NCI-H748 treated with DMSO at 0.1 percent for 48 hours (cell line): ENCODE measurements at regions not wholly inside any gene's neighbourhood (a gene's known extent, or its start where the extent isn't known, plus 50 kb on each side); places are given as distances from the start of the nearest gene placed in this dataset.

Experiments
- DNase-seq: peaks from one replicate; lab custom pipeline; 2025; lab: John Stamatoyannopoulos, UW

DNA sequence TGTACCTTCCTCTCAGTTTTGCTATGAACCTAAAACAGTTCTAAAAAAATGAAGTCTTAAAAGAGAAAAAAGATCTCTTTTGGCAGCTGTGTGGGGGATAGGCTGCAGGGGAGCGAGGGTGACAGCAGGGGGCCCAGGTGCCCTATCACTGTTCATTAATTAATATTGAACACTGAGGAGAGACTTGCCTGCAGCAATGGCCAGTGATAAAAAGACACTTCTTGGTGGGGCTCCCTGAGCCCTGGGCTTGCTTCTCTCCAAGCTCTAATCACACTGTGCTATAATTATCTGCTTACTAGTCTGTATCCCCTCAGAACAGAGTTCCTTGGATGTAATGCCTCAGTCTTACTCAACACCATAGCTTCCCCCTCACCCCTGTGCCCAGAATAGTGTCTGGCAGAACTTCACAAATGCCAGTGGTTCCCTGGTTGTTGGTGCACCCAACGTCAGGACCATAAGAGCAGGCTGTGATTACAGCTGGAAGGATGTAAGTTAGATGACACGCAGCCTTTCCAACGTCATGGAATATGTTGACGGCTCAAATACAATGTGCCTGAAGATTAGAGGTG, 52.0 kb upstream of the IRX6 start:
- no peak for DNase-seq

DNA sequence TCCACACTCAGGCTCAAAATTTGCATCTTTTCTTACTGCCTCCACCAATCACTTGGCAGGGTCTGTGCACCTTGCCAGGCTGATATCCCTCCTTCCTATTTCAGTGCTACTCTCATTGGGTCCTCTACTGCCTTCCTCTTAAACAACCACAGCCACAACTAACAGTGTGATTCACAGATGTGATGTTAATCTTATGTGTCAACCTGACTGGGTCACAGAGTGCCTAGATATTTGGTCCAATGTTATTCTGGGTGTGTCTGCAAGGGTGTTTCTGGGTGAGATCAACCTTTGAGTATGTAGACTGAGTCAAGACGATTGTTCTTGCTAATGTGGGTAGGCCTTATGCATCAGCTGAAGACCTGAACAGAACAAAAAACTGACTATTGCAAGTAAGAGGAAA, 51.3 kb upstream of the IRX6 start:
- DNase-seq: no peak

DNA sequence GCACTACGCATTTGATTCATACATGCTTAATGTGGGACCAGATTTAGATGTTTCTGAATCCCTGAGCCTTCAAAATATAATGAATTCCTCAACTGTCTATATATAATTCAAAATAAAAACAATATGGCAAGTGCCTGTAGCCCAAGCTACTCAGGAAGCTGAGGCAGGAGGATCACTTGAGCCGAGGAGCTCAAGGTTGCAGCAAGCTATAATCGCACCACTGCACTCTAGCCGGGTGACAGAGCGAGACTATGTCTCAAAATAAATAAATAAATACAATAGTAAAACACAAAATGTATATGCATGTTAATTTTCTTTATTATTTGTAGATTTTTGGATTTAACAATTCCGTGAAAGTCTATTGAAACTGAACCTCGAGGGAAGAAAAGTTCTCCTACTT, 50.6 kb upstream of the IRX6 start:
- no peak for DNase-seq

DNA sequence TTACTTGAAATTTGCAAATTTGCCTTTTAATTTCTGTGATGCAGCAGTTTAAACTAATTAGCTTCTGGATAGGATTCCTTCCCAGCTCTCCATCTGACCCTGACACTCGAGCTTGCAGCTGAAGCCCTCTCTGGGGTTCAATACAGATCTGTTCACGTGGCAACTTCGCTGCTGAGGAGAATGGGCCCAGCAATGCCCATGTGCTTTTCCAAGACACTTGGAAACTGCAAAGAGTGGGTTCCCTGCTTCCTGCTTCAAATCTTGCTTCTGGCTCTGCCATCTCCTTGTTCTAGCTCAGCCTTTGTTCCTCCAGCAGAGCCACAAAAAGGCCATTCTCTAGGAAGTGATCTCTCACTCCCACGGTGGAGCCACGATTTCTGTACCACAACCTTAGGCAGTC, 50.0 kb upstream of the IRX6 start:
- no peak for DNase-seq
